ENCODE measurements at regions not wholly inside any gene's neighbourhood (a gene's known extent, or its start where the extent isn't known, plus 50 kb on each side); places are given as distances from the start of the nearest gene placed in this dataset.

- TF ChIP-seq CTCF (IDR thresholded peaks at IDR 0.05) (no peak), POLR2A (IDR thresholded peaks at IDR 0.05) (no peak), POLR2AphosphoS5 (IDR thresholded peaks at IDR 0.05) (no peak)
These were observed 224.1 kb upstream of the TYRP1 start for GRCh38 chr9:12469084-12469483.

All from transverse colon (tissue), 4 donors.